ENCODE measurements at regions not wholly inside any gene's neighbourhood (a gene's known extent, or its start where the extent isn't known, plus 50 kb on each side); places are given as distances from the start of the nearest gene placed in this dataset.

DNA sequence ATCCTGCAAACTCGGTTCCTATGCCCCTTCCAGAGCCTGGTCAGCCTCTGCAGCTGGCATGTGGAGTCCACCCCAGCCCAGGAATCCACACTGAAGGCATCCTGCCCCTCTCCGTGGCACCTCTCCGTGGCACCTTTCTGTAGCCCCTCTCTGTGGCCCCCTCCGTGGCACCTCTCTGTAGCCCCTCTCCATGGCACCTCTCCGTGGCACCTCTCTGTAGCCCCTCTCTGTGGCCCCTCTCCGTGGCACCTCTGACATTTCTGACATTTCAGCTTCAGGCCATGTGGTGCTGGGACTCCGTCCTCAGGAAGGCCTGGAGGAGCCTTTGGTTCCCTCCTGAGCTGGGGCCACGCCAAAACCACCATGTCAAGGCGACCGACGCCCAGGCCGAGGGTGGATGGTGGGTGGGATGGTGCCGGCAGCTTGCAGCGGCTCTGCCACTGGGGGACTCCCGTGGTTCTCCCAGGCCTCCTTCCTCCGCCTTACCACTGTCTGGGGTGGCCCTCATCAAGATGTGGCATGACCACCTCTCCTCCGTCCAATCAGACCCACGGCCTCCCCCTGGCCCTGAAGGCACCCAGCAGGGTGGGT lies 1518.5 kb downstream of the BRD1 start:
- TF ChIP-seq ZFP69B (tag by site-specific recombination; IDR thresholded peaks at IDR 0.05) (no peak), ZNF274 (IDR thresholded peaks at IDR 0.05; ENCODE audit: low read length) (no peak), ZNF274 (tag by site-specific recombination; IDR thresholded peaks at IDR 0.05; ENCODE audit: borderline replicate concordance) (no peak)
- H3K4me1 ChIP-seq (ENCODE audit: control insufficient read depth, insufficient read depth, low read length) = no peaks in the 10 kb centered on the region
- H3K27ac ChIP-seq (ENCODE audit: extremely low read depth, low read depth, low read length) = no peak overlapping the region
- CTCF ChIA-PET = no interaction called here
- no peaks in the 10 kb centered on the region for H3K36me3 ChIP-seq (ENCODE audit: control insufficient read depth in 2 of 2, insufficient read depth in 1 of 2, low read length in 2 of 2)
- H3K4me3 ChIP-seq (ENCODE audit: low read depth, low read length) = no peak overlapping the region
- POLR2A ChIA-PET = no interaction called here
- H3K9me3 ChIP-seq (ENCODE audit: control insufficient read depth, insufficient read depth, low read depth, low read length) = no peaks in the 10 kb centered on the region

DNA sequence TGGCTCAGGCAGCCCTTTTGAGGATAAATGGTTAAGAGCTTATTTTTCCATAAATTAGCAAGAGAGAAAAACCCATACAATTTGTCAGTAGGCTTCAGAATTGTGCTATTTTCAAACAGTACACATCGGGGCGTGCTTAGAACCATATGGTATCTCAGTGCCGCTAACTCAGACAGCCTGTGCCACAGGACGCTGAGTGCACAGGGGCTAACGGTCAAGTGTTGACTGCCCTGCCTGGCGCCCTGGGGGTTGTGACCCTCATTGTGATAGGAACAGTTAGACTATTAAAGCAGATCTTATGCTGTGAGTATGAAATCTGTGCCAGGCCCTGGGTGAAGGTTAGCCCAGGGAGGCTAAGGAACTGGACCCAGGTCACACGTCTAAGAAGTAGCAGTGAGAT lies 1519.7 kb downstream of the BRD1 start:
- CTCF ChIA-PET = no interaction called here
- POLR2A ChIA-PET = no interaction called here
- Histone ChIP-seq H3K27ac (ENCODE audit: extremely low read depth, low read depth, low read length) (no peak overlapping the region), H3K4me3 (ENCODE audit: low read depth, low read length) (no peak overlapping the region), H3K36me3 (ENCODE audit: control insufficient read depth in 2 of 2, insufficient read depth in 1 of 2, low read length in 2 of 2) (no peaks in the 10 kb centered on the region), H3K9me3 (ENCODE audit: control insufficient read depth, insufficient read depth, low read depth, low read length) (no peaks in the 10 kb centered on the region), H3K4me1 (ENCODE audit: control insufficient read depth, insufficient read depth, low read length) (no peaks in the 10 kb centered on the region)
- TF ChIP-seq, protein P1, sequence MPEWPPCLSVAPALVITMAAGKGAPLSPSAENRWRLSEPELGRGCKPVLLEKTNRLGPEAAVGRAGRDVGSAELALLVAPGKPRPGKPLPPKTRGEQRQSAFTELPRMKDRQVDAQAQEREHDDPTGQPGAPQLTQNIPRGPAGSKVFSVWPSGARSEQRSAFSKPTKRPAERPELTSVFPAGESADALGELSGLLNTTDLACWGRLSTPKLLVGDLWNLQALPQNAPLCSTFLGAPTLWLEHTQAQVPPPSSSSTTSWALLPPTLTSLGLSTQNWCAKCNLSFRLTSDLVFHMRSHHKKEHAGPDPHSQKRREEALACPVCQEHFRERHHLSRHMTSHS (tag by site-specific recombination; IDR thresholded peaks at IDR 0.05) = no peak
- TF ChIP-seq ZNF473 (tag by site-specific recombination; IDR thresholded peaks at IDR 0.05) (no peak), ZNF792 (tag by site-specific recombination; IDR thresholded peaks at IDR 0.05) (no peak), SP3 (tag by site-specific recombination; IDR thresholded peaks at IDR 0.05) (no peak), ZNF558 (tag by site-specific recombination; IDR thresholded peaks at IDR 0.05) (no peak), SCRT1 (tag by site-specific recombination; IDR thresholded peaks at IDR 0.05; ENCODE audit: borderline replicate concordance) (no peak), ZNF561 (tag by site-specific recombination; IDR thresholded peaks at IDR 0.05; ENCODE audit: borderline replicate concordance) (no peak)
- TF ChIP-seq, protein P2, sequence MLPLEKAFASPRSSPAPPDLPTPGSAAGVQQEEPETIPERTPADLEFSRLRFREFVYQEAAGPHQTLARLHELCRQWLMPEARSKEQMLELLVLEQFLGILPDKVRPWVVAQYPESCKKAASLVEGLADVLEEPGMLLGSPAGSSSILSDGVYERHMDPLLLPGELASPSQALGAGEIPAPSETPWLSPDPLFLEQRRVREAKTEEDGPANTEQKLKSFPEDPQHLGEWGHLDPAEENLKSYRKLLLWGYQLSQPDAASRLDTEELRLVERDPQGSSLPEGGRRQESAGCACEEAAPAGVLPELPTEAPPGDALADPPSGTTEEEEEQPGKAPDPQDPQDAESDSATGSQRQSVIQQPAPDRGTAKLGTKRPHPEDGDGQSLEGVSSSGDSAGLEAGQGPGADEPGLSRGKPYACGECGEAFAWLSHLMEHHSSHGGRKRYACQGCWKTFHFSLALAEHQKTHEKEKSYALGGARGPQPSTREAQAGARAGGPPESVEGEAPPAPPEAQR (tag by site-specific recombination; IDR thresholded peaks at IDR 0.05) = no peak

DNA sequence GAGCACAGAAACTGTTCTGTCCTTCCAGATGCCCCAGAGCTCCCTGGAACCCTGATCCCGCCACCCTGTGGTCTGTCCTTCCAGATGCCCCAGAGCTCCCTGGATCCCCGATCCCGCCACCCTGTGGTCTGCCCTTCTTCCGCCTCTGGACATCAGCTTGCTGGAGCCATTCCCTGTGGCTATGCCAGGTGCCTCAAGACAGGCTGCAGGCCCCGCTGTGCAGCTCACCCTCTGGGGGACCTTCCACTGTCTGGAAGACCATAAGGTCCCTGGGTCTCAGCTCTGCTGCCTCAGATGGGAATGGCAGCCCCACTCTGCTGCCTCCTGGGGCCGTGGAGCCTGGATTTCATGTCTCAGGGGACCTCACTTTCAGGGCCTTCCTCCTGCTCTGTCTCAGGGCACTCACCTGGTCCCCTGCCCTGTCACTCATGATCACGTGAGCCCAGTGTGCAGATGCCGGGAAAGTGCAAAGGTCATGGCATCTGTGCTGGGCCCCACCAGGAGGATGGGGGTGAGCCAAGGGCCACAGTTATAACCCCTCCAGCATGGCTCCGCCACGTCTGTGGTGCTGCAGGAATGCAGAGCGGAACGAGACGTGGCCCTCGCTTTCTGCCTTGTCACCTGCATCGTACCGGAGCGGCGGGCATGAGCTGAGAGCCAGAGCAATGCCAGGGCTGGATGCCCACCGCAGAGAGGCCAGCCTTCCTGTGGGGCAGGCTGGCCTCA lies 1520.7 kb downstream of the BRD1 start:
- Histone ChIP-seq H3K4me3 (ENCODE audit: low read depth, low read length) (no peak overlapping the region), H3K9me3 (ENCODE audit: control insufficient read depth, insufficient read depth, low read depth, low read length) (no peaks in the 10 kb centered on the region), H3K27ac (ENCODE audit: extremely low read depth, low read depth, low read length) (no peak overlapping the region), H3K36me3 (ENCODE audit: control insufficient read depth in 2 of 2, insufficient read depth in 1 of 2, low read length in 2 of 2) (no peaks in the 10 kb centered on the region), H3K4me1 (ENCODE audit: control insufficient read depth, insufficient read depth, low read length) (no peaks in the 10 kb centered on the region)
- ChIA-PET POLR2A (no interaction called here), CTCF (interaction anchor here (0.7 kb wide), 1 partner anchor 132 kb away, joined by 3 read pairs; no protein-coding TSS in a partner anchor)
- TF ChIP-seq ZNF596 (tag by site-specific recombination; IDR thresholded peaks at IDR 0.05) (no peak), ZBTB17 (tag by site-specific recombination; IDR thresholded peaks at IDR 0.05) (no peak), WT1 (tag by site-specific recombination; IDR thresholded peaks at IDR 0.05) (no peak), GLI2 (tag by site-specific recombination; IDR thresholded peaks at IDR 0.05; ENCODE audit: borderline replicate concordance, low read depth) (no peak), ZNF561 (tag by site-specific recombination; IDR thresholded peaks at IDR 0.05; ENCODE audit: borderline replicate concordance) (no peak), ZNF558 (tag by site-specific recombination; IDR thresholded peaks at IDR 0.05) (no peak), YY1 (tag by site-specific recombination; IDR thresholded peaks at IDR 0.05) (no peak), ZNF670 (tag by site-specific recombination; IDR thresholded peaks at IDR 0.05; ENCODE audit: low read depth) (no peak), BCL11B (tag by site-specific recombination; IDR thresholded peaks at IDR 0.05; ENCODE audit: low read depth) (no peak), ZNF423 (tag by site-specific recombination; IDR thresholded peaks at IDR 0.05) (no peak), ZNF324 (tag by site-specific recombination; IDR thresholded peaks at IDR 0.05) (no peak), TRIM28 (IDR thresholded peaks at IDR 0.05; ENCODE audit: borderline replicate concordance, low read length) (no peak), ZNF544 (tag by site-specific recombination; IDR thresholded peaks at IDR 0.05) (no peak)
- TF ChIP-seq, protein P3, sequence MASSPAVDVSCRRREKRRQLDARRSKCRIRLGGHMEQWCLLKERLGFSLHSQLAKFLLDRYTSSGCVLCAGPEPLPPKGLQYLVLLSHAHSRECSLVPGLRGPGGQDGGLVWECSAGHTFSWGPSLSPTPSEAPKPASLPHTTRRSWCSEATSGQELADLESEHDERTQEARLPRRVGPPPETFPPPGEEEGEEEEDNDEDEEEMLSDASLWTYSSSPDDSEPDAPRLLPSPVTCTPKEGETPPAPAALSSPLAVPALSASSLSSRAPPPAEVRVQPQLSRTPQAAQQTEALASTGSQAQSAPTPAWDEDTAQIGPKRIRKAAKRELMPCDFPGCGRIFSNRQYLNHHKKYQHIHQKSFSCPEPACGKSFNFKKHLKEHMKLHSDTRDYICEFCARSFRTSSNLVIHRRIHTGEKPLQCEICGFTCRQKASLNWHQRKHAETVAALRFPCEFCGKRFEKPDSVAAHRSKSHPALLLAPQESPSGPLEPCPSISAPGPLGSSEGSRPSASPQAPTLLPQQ (tag by site-specific recombination; IDR thresholded peaks at IDR 0.05) = no peak
